Activated CD8-positive, alpha-beta memory T cell treated with anti-CD3 and anti-CD28 coated beads for 48 hours (primary cell): ENCODE measurements at regions not wholly inside any gene's neighbourhood (a gene's known extent, or its start where the extent isn't known, plus 50 kb on each side); places are given as distances from the start of the nearest gene placed in this dataset.

ENCODE experiments used
- DNase-seq, 3 experiments: peaks; one replicate each; pipeline ENCODE4 v3.0.0-alpha.2; 2020; ENCODE audit warnings: low read depth in 2 of 3, low spot score in 2 of 3

GRCh38 chr1:82614090-82614489, 813.4 kb downstream of the ADGRL2 start:
- no peak for DNase-seq

DNA sequence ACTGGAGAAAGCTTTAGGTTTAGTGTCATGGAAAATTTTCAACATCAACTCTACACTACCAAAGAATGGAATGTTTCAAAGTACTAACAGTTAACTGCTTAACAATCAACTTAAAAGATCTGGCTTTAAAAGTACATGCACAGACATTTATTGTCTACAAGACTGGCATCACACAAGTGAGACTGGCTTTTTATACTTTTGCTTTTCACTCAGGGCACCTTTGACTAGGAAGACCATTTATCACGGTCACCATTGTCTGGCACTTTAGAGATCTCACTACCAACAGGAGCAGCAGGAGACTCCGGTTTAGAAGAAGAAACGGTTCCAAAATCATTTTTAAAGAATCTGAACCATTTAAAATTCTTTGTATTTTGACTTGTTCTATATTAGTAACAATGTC, 812.3 kb downstream of the ADGRL2 start:
- no peak for DNase-seq

DNA sequence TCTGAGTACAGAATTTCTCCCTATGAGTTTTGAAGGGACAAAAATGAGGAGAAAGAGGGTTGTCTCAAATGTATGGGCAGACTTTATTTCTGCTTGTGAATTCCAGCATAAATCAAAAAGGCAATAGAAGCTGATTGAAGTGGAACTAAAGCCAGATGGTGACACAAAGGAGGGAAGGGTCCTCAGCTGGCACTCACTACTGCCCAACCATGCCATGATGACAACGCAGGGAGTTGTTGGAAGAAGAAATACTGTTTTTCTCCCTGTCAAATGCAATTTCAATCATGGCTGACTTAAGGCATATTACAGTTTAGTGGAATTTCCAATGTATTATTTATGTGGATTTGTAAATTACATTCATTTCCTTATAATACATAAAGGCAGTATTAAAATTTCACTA, 805.8 kb downstream of the ADGRL2 start:
- no peak for DNase-seq

DNA sequence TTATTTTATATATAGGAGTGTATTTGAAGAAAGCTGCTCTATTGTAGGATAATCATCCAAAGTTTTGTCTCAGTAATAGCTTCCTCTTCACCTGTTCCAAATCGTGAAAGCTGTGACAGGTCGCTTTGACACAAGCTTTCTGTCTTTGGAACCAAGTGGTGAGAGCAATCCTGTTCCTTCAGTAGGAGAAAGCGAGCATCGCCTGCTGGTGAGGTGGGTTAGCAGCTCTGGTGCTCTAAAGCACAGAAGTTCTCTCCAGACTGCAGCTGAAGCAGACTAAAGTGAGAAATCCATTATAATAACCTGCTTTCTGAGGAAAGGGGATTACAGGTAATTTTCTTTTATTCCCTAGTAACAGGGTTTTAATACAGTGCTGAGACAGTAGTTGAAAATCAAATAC, 803.8 kb downstream of the ADGRL2 start:
- DNase-seq, result no peak

- no peak for DNase-seq
Observed at GRCh38 chr1:82600314-82600713, 799.6 kb downstream of the ADGRL2 start.

- no peak for DNase-seq
Observed at GRCh38 chr1:82598812-82599211, 798.1 kb downstream of the ADGRL2 start.

DNA sequence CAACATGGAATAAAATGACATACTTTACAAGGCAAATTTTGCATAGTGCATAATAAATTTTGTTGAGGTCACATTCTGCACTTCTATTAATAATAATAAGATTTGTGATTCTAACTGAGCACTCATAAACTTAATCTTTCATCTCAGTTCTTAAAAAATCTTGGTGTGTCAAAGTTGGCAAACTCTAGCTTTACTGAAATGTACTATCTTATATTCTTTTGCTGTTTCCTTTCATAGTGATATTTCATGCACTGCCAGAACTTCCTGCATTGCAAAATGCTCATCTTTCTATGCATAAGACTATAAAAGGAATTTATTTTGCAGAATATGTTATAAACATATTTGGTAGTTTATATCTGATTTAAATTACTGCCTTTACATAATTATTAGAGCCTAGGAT, 797.6 kb downstream of the ADGRL2 start:
- DNase-seq, result no peak

DNA sequence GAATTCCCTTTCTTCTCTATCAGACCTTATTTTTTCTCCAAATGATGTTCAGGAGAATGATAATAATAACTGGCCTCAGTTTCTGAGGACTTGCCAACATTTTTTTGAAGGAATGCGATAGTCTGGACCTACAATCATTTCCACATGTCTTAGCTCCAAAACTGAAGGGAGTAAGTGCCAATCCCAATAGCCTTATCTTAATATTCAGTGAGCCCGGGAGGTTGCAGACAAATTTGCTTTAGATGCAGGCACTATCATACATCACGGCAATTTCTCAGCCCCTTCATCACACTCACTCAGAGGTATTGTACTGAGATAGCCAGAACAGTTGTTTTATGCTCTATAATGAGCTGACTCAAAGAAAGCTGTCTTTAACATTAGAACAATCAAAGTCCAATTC, 796.9 kb downstream of the ADGRL2 start:
- DNase-seq, result no peak

- DNase-seq, result no peak
Observed at GRCh38 chr1:82597141-82597540, 796.4 kb downstream of the ADGRL2 start.

- DNase-seq, result no peak
Observed at GRCh38 chr1:82593561-82593960, 792.8 kb downstream of the ADGRL2 start.

DNA sequence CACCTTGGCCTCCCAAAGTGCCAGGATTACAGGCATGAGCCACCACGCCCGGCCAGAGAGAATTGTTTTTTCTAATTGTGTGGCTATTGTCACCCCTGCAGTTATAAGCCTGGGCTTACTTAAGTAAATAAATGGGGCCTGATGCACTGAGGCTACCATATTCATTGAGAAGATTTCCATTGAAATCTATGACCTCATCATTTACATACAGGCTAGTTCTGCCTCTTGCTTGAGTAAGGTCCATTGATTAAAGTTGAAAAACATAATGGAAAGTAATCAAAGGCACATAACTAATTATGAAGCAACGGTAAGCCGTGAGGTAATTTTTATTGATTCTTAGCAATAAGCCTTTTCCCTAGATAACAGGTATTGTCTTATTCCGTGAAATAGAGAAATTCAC, 788.9 kb downstream of the ADGRL2 start:
- DNase-seq, result no peak

DNA sequence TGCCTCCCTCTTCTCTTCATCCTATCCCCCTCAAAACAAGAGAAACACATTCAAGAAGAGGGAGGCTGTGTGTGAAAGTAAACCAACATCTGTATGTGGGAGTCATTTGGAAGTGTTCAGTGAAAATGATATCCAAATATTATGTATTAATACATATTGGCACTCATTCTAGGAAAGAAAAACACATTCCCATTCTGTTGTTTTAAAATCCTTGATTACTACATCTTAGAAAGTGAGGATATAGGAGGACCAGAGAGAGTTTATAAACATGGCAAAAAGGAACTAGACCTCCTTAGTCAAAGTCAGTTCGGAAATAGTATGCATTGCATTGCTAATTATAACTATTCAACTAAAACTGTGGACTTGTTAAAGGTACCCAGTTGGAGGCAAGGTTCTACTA, 786.6 kb downstream of the ADGRL2 start:
- no peak for DNase-seq

GRCh38 chr1:82586473-82586872, 785.7 kb downstream of the ADGRL2 start:
- no peak for DNase-seq

DNA sequence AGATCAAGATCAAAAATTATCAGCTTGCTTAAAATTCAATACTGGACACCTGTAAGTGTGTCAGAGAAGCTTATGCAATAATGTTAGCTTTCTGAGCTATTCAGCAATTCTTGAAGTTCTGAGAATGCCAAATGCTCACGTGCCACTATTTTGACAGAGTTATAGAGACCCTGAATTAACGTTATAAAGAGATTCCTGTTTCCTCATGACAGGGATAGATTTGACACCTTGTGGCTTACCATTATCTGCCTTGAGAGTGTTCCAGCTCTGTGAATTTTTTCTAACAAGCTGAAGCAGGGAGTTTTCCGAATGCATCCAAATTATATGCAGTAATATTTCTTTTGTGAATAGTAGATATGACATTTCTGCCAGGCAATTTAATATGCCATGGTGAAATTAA, 781.6 kb downstream of the ADGRL2 start:
- no peak for DNase-seq

- DNase-seq, result no peak
Observed at GRCh38 chr1:82578086-82578726, 777.5 kb downstream of the ADGRL2 start.

GRCh38 chr1:82567348-82567747, 766.6 kb downstream of the ADGRL2 start:
- DNase-seq, result no peak

GRCh38 chr1:82565546-82565945, 764.8 kb downstream of the ADGRL2 start:
- no peak for DNase-seq

GRCh38 chr1:82565146-82565545, 764.4 kb downstream of the ADGRL2 start:
- no peak for DNase-seq

- no peak for DNase-seq
Observed at GRCh38 chr1:82564333-82564732, 763.6 kb downstream of the ADGRL2 start.

- DNase-seq, result no peak
Observed at GRCh38 chr1:82562448-82562847, 761.7 kb downstream of the ADGRL2 start.

- DNase-seq, result no peak
Observed at GRCh38 chr1:82560566-82560965, 759.8 kb downstream of the ADGRL2 start.

GRCh38 chr1:82555501-82555900, 754.8 kb downstream of the ADGRL2 start:
- DNase-seq, result no peak

DNA sequence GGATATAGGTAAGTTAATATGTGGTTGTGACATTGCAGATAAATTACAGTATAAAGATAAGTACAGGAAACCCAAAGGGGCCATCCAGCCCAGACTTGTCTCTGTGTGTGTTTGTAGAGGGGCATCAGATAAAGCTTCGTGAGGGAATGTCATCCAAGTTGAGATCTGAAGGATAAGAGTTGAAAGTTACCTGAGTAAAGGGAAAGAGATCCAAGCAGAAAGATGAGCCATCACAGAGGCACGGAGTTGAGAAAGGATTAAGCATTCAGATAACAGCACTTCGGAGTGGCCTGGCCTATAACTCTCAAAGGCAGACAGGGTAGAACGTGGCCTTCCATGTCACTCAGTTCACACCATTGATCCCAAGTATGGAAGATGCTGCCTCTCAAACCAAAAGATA, 749.1 kb downstream of the ADGRL2 start:
- DNase-seq, result no peak

- DNase-seq, result no peak
Observed at GRCh38 chr1:82542766-82543165, 742.0 kb downstream of the ADGRL2 start.
